ENCODE measurements at regions not wholly inside any gene's neighbourhood (a gene's known extent, or its start where the extent isn't known, plus 50 kb on each side); places are given as distances from the start of the nearest gene placed in this dataset.

DNA sequence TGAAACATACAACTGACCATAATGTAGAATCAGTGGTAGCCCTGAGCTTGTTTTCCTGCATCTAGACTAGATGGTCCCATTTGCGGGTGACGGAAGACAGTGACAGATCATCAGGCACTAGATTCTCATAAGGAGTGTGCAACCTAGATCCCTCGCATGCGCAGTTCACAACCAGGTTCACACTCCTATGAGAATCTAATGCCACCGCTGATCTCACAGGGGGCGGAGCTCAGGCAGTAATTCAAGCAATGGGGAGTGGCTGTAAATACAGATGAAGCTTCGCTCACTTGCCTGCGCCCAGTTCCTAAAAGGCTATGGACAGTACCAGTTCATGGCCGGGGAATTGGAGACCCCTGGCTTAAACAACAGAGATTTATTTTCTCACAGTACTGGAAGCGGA is 656.3 kb downstream of the HS3ST4 start:
- TF ChIP-seq RBM22 (IDR thresholded peaks at IDR 0.05; ENCODE audit: low read depth, low read length, poor library complexity, severe bottlenecking): no peak
- TF ChIP-seq, protein P1, sequence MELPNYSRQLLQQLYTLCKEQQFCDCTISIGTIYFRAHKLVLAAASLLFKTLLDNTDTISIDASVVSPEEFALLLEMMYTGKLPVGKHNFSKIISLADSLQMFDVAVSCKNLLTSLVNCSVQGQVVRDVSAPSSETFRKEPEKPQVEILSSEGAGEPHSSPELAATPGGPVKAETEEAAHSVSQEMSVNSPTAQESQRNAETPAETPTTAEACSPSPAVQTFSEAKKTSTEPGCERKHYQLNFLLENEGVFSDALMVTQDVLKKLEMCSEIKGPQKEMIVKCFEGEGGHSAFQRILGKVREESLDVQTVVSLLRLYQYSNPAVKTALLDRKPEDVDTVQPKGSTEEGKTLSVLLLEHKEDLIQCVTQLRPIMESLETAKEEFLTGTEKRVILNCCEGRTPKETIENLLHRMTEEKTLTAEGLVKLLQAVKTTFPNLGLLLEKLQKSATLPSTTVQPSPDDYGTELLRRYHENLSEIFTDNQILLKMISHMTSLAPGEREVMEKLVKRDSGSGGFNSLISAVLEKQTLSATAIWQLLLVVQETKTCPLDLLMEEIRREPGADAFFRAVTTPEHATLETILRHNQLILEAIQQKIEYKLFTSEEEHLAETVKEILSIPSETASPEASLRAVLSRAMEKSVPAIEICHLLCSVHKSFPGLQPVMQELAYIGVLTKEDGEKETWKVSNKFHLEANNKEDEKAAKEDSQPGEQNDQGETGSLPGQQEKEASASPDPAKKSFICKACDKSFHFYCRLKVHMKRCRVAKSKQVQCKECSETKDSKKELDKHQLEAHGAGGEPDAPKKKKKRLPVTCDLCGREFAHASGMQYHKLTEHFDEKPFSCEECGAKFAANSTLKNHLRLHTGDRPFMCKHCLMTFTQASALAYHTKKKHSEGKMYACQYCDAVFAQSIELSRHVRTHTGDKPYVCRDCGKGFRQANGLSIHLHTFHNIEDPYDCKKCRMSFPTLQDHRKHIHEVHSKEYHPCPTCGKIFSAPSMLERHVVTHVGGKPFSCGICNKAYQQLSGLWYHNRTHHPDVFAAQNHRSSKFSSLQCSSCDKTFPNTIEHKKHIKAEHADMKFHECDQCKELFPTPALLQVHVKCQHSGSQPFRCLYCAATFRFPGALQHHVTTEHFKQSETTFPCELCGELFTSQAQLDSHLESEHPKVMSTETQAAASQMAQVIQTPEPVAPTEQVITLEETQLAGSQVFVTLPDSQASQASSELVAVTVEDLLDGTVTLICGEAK (IDR thresholded peaks at IDR 0.05): no peak
- TF ChIP-seq, protein P1 (CRISPR knock-in tag; IDR thresholded peaks at IDR 0.05): no peak
- no peak for TF ChIP-seq ATF2 (CRISPR knock-in tag; IDR thresholded peaks at IDR 0.05)
- TF ChIP-seq GTF2E2 (tag; IDR thresholded peaks at IDR 0.05): no peak
- no peak for TF ChIP-seq ZNF785 (CRISPR knock-in tag; IDR thresholded peaks at IDR 0.05)
- no peak for TF ChIP-seq HNRNPK (IDR thresholded peaks at IDR 0.05; ENCODE audit: low read depth, low read length, poor library complexity, severe bottlenecking)
- no peak for TF ChIP-seq POLR2A (conservative IDR thresholded peaks at IDR 0.05)
- no peak for TF ChIP-seq ZNF239 (CRISPR knock-in tag; IDR thresholded peaks at IDR 0.05)
- no peak for TF ChIP-seq CTCF (IDR thresholded peaks at IDR 0.05 in 2 of 3, conservative IDR thresholded peaks at IDR 0.05 in 1 of 3; ENCODE audit: insufficient read depth in 2 of 3, low read depth in 1 of 3, low read length in 3 of 3)
- TF ChIP-seq RAD51 (IDR thresholded peaks at IDR 0.05; ENCODE audit: borderline replicate concordance, low read depth): no peak
